ENCODE measurements at regions not wholly inside any gene's neighbourhood (a gene's known extent, or its start where the extent isn't known, plus 50 kb on each side); places are given as distances from the start of the nearest gene placed in this dataset.
A peak's percentile ranks its signal among the peaks of the same experiment; 100 is the strongest.

- H3K9ac ChIP-seq (ENCODE audit: low read depth in 1 of 2, low read length in 2 of 2): no peak overlapping the region
- no peak overlapping the region for H3K4me3 ChIP-seq (ENCODE audit: low read depth in 1 of 3, low read length in 3 of 3)
- no peaks in the 10 kb centered on the region for H3K9me3 ChIP-seq (ENCODE audit: control insufficient read depth in 4 of 4, low read length in 3 of 4)
- no peaks in the 10 kb centered on the region for H3K36me3 ChIP-seq (ENCODE audit: control insufficient read depth in 4 of 4, insufficient read depth in 3 of 4, low read depth in 1 of 4, low read length in 3 of 4)
- no peak for DNase-seq (ENCODE audit: low spot score)
- no peaks in the 10 kb centered on the region for H3K4me1 ChIP-seq (ENCODE audit: control insufficient read depth in 4 of 4, insufficient read depth in 4 of 4, low read length in 3 of 4)
- H3K27ac ChIP-seq (ENCODE audit: low read depth in 1 of 2, low read length in 2 of 2): no peak overlapping the region
- TF ChIP-seq JUND (IDR thresholded peaks at IDR 0.05) (no peak), ATF3 (IDR thresholded peaks at IDR 0.05) (no peak), REST (IDR thresholded peaks at IDR 0.05) (no peak), YY1 (IDR thresholded peaks at IDR 0.05) (no peak)
- no peaks in the 10 kb centered on the region for H3K27me3 ChIP-seq (ENCODE audit: control insufficient read depth in 4 of 4, insufficient read depth in 4 of 4, low read length in 3 of 4)
Measured at GRCh38 chrX:8105531-8105930, 65.5 kb downstream of the VCX2 start.

GRCh38 chrX:8103655-8104054 is 67.4 kb downstream of the VCX2 start:
- Histone ChIP-seq H3K27ac (ENCODE audit: low read depth in 1 of 2, low read length in 2 of 2) (no peak overlapping the region), H3K36me3 (ENCODE audit: control insufficient read depth in 4 of 4, insufficient read depth in 3 of 4, low read depth in 1 of 4, low read length in 3 of 4) (no peaks in the 10 kb centered on the region), H3K4me1 (ENCODE audit: control insufficient read depth in 4 of 4, insufficient read depth in 4 of 4, low read length in 3 of 4) (no peaks in the 10 kb centered on the region), H3K9me3 (ENCODE audit: control insufficient read depth in 4 of 4, low read length in 3 of 4) (no peaks in the 10 kb centered on the region), H3K4me3 (ENCODE audit: low read depth in 1 of 3, low read length in 3 of 3) (no peak overlapping the region), H3K27me3 (ENCODE audit: control insufficient read depth in 4 of 4, insufficient read depth in 4 of 4, low read length in 3 of 4) (no peaks in the 10 kb centered on the region), H3K9ac (ENCODE audit: low read depth in 1 of 2, low read length in 2 of 2) (no peak overlapping the region)
- peak; percentile 13 for TF ChIP-seq FOXA2 (IDR thresholded peaks at IDR 0.05)
- TF ChIP-seq HNF4A (conservative IDR thresholded peaks at IDR 0.05): no peak
- WGBS: 39% methylated on average over 6 of the region's 6 CpGs
- no peak for DNase-seq (ENCODE audit: low spot score)

GRCh38 chrX:8091510-8091909 is 79.6 kb downstream of the VCX2 start:
- H3K9me3 ChIP-seq (ENCODE audit: control insufficient read depth in 4 of 4, low read length in 3 of 4): no peaks in the 10 kb centered on the region
- no peaks in the 10 kb centered on the region for H3K4me1 ChIP-seq (ENCODE audit: control insufficient read depth in 4 of 4, insufficient read depth in 4 of 4, low read length in 3 of 4)
- no peaks in the 10 kb centered on the region for H3K36me3 ChIP-seq (ENCODE audit: control insufficient read depth in 4 of 4, insufficient read depth in 3 of 4, low read depth in 1 of 4, low read length in 3 of 4)
- no peak overlapping the region for H3K9ac ChIP-seq (ENCODE audit: low read depth in 1 of 2, low read length in 2 of 2)
- 88% methylated on average over 6 of the region's 6 CpGs for WGBS
- TF ChIP-seq TAF1 (conservative IDR thresholded peaks at IDR 0.05): no peak
- TF ChIP-seq ZBTB33 (IDR thresholded peaks at IDR 0.05): no peak
- TF ChIP-seq SP1 (IDR thresholded peaks at IDR 0.05): no peak
- TF ChIP-seq MAX (IDR thresholded peaks at IDR 0.05): no peak
- TF ChIP-seq FOXA1 (IDR thresholded peaks at IDR 0.05): no peak
- no peak for TF ChIP-seq RAD21 (IDR thresholded peaks at IDR 0.05)
- TF ChIP-seq YY1 (IDR thresholded peaks at IDR 0.05): no peak
- no peak for TF ChIP-seq RXRA (IDR thresholded peaks at IDR 0.05)
- no peak for TF ChIP-seq ATF3 (IDR thresholded peaks at IDR 0.05)
- TF ChIP-seq NR2F2 (IDR thresholded peaks at IDR 0.05): no peak
- no peak for TF ChIP-seq REST (IDR thresholded peaks at IDR 0.05)
- no peak for TF ChIP-seq JUND (IDR thresholded peaks at IDR 0.05)
- TF ChIP-seq EGR1 (IDR thresholded peaks at IDR 0.05; ENCODE audit: low read depth in 2 of 2): no peak
- no peak overlapping the region for H3K4me3 ChIP-seq (ENCODE audit: low read depth in 1 of 3, low read length in 3 of 3)
- no peaks in the 10 kb centered on the region for H3K27me3 ChIP-seq (ENCODE audit: control insufficient read depth in 4 of 4, insufficient read depth in 4 of 4, low read length in 3 of 4)
- H3K27ac ChIP-seq (ENCODE audit: low read depth in 1 of 2, low read length in 2 of 2): no peak overlapping the region
- no peak for DNase-seq (ENCODE audit: low spot score)

All from liver (tissue), 7 donors.